GM23248 (cell line): ENCODE measurements at regions not wholly inside any gene's neighbourhood (a gene's known extent, or its start where the extent isn't known, plus 50 kb on each side); places are given as distances from the start of the nearest gene placed in this dataset.

Experiments used
- EZH2 ChIP-seq: fragments of 200-600 bp; sonication (generic); IDR thresholded peaks from 2 replicates; pipeline ENCODE4 v1.6.1; 2018; ENCODE audit warnings: antibody characterized with exemption, mild to moderate bottlenecking; ENCODE audit not compliant: insufficient read depth, poor library complexity, severe bottlenecking
- EZH2phosphoT487 ChIP-seq: fragments of 200-600 bp; sonication (generic); IDR thresholded peaks from 2 replicates; pipeline ENCODE4 v1.6.1; 2018; ENCODE audit warnings: antibody characterized with exemption, moderate library complexity, mild to moderate bottlenecking, low read depth; ENCODE audit not compliant: insufficient read depth

DNA sequence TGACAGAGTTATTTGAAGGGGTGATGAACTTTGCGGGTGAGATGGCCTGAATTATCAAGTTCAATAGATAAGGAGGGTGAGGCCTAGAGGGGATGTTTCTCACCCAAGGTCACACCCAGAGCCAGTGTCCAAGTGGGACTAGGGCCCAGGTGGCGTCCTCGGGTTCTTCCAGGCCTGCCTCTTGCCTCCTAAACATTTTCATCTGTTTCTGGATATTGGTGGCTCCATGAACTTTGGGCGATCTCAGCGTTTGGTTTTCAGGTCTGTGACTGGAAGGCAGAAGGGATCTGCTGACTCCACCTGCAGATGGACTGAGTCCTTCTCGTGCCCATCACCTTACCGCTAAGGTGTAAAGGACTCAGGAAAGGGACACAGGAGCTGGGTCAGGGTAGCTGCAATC is 137.3 kb downstream of the DDX1 start:
- no peak for TF ChIP-seq EZH2
- no peak for TF ChIP-seq EZH2phosphoT487
